NCI-H2107 treated with DMSO at 0.1 percent for 48 hours (cell line): ENCODE measurements at regions not wholly inside any gene's neighbourhood (a gene's known extent, or its start where the extent isn't known, plus 50 kb on each side); places are given as distances from the start of the nearest gene placed in this dataset.
A peak's percentile ranks its signal among the peaks of the same experiment; 100 is the strongest.
"Not testable (repeated sequence)": the region's sequence is repeated elsewhere in the genome, so short reads cannot be mapped to it uniquely, and the experiment has no call there.

Experiments
- DNase-seq: peaks from one replicate; lab custom pipeline; 2025; ENCODE audit not compliant: unreplicated experiment; lab: John Stamatoyannopoulos, UW

- DNase-seq, result peak; percentile 72
Measured at GRCh38 chr14:35949920-35950513, 123.9 kb downstream of the BRMS1L start.

DNA sequence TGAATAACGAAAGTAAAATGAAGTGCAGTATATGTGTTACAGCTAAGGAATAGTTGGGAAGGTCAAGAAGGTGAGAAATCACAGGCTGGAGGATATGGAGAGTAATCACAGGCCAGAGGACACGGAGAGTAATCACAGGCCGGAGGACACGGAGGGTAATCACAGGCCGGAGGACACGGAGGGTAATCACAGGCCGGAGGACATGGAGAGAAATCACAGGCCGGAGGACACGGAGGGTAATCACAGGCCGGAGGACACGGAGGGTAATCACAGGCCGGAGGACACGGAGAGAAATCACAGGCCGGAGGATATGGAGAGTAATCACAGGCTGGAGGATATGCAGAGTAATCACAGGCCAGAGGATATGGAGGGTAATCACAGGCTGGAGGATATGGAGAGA, 121.8 kb downstream of the BRMS1L start:
- DNase-seq, result not testable (repeated sequence)

- DNase-seq, result peak; percentile 43
Measured at GRCh38 chr14:35944847-35945246, 118.7 kb downstream of the BRMS1L start.

- DNase-seq, result peak; percentile 76
Measured at GRCh38 chr14:35940291-35940690, 114.2 kb downstream of the BRMS1L start.

DNA sequence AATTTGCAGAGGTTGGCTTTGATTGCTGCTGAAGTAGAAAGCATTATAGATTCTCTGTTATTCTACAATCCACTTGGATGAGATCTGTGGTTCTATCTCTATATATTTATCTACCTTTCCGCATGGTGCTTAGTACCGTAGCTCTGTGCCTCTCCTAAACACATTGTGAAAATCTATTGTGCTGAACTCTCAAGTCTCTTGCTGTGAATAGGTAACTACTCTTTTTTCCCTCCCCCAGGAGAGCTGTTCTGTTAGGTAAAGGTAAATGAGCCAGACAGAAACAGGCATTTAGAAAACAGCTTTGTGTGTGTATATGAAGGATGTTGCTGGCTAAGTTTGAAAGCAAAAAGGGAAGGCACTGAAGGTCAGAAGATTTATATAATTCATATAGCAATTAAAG, 112.6 kb downstream of the BRMS1L start:
- peak; percentile 96 for DNase-seq

DNA sequence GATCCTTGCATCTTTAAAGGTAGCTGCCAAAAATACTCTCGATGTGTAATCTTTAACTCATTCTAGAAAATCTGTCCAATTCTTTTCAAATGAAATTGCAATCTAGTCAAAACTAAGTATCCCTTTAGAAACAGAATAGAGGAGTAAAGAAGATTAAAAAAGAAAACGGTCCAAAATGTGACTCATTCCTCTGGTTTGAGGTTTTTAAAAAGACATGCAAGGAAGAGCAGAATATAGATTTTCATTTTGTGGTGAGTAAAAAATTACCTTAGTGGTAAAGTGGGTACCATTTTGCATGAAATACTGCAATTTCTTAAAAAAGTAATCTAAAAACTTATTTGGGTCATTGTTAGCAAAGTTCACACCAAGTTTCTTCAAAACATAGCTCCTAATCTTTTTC, 108.4 kb downstream of the BRMS1L start:
- no peak for DNase-seq

GRCh38 chr14:35932659-35933159, 106.6 kb downstream of the BRMS1L start:
- no peak for DNase-seq

DNA sequence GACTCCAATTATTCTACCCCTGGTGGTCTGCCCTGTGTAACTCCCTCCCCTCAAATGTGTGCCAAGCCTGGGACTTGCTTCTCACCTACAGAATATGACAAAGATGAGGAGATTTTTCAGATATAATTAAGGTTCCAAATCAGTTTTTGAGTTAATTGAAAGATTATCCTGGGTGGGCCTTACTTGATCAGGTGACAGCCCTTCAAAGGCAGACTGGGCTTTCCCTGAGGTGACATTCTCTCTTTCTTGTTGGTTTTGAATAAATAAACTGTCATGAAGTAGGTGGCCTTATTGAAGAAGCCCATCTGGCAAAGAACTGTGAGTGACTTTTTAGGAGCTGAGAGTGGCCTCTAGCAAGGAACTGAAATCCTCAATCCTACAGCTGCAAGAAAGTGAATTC, 106.0 kb downstream of the BRMS1L start:
- no peak for DNase-seq

DNA sequence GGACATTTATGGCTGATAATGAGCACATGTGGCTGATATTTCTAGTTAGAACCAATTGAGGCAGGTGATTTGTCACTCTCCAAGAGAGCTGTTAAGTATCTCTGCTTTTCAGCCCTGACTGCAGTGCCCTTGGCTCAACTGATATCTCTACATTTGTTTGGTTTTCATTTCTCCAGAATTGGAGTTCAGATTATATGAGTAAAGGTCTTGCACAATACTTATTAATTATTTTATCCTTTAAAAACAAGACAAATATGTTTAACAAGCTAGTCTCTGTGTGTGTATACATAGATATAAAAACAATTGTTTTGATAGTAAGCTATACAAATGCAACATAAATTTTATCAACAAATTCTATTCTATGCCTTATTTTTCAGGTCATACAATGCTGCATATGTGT, 105.2 kb downstream of the BRMS1L start:
- no peak for DNase-seq

DNA sequence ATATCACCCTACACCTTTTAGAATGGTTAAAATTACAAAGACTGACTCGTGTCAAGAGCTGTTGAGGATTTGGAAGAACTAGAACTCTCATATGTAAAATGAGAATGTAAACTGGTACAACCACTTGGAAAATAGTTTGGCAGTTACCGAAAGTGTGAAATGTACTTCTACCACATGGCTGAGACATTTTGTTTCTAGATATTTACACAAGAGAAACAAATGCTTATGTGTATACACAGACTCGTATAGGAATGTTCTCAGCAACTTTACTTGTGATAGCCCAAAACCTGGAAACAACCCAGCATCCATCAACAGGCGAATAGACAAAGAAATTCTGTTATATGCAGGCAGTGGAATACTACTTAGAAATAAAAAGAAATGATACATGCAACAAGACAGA, 103.0 kb downstream of the BRMS1L start:
- DNase-seq, result peak; percentile 79

- DNase-seq, result no peak
Measured at GRCh38 chr14:35927727-35928126, 101.6 kb downstream of the BRMS1L start.

GRCh38 chr14:35925319-35925718, 99.2 kb downstream of the BRMS1L start:
- no peak for DNase-seq

DNA sequence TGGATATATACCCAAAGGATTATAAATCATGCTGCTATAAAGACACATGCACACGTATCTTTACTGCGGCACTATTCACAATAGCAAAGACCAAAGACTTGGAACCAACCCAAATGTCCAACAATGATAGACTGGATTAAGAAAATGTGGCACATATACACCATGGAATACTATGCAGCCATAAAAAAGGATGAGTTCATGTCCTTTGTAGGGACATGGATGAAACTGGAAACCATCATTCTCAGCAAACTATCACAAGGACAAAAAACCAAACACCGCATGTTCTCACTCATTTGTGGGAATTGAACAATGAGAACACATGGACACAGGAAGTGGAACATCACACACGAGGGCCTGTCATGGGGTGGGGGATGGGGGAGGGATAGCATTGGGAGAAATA, 96.5 kb downstream of the BRMS1L start:
- not testable (repeated sequence) for DNase-seq

GRCh38 chr14:35921745-35922144, 95.6 kb downstream of the BRMS1L start:
- DNase-seq, result no peak
